Naive thymus-derived CD8-positive, alpha-beta T cell (primary cell): ENCODE measurements at regions not wholly inside any gene's neighbourhood (a gene's known extent, or its start where the extent isn't known, plus 50 kb on each side); places are given as distances from the start of the nearest gene placed in this dataset.
A peak's percentile ranks its signal among the peaks of the same experiment; 100 is the strongest.

Source experiments
- ATAC-seq, 2 donors: fragments of 150-1000 bp; cut with Tn5 transposase in 1 of 2; sonication (Bioruptor Pico), chemical (Tn5 transposase) in 1 of 2; 1 replicate in 1 of 2; 2 replicates in 1 of 2; pipeline ENCODE4 v1.10.0; 2021; ENCODE audit warnings: mild to moderate bottlenecking in 2 of 2, moderate library complexity in 2 of 2
- POLR2A ChIA-PET: fragments of 350-600 bp; sonication (Branson Sonifier 250); formaldehyde crosslinking; loops from one replicate; lab custom pipeline; 2021; ENCODE audit warnings: antibody characterized with exemption; lab: Charles Lee
- DNase-seq, 10 donors: peaks; one replicate each; pipeline versions ENCODE4 v3.0.0 to v3.0.0-alpha.2; 2020 to 2022
- H3K27ac Mint-ChIP-seq, 10 donors: one replicate each; pipeline ENCODE4 v1.8.0; 2020 to 2022; ENCODE audit warnings: mild to moderate bottlenecking in 10 of 10, mixed read lengths in 10 of 10, moderate library complexity in 4 of 10, inconsistent platforms in 1 of 10
- H3K27me3 Mint-ChIP-seq, 5 donors: one replicate each; pipeline ENCODE4 v1.8.0; 2021 to 2022; ENCODE audit warnings: mixed read lengths in 5 of 5
- H3K36me3 Mint-ChIP-seq, 3 donors: one replicate each; pipeline ENCODE4 v1.8.0; 2020 to 2022; ENCODE audit warnings: mixed read lengths in 3 of 3, mild to moderate bottlenecking in 2 of 3, inconsistent platforms in 1 of 3
- H3K4me1 Mint-ChIP-seq, 4 donors: one replicate each; pipeline ENCODE4 v1.8.0; 2021 to 2022; ENCODE audit warnings: mixed read lengths in 4 of 4
- H3K4me3 Mint-ChIP-seq, 10 donors: one replicate each; pipeline ENCODE4 v1.8.0; 2020 to 2022; ENCODE audit warnings: mild to moderate bottlenecking in 10 of 10, mixed read lengths in 10 of 10, moderate library complexity in 6 of 10, inconsistent platforms in 1 of 10
- H3K9me3 Mint-ChIP-seq, 9 donors: one replicate each; pipeline ENCODE4 v1.8.0; 2020 to 2022; ENCODE audit warnings: mixed read lengths in 9 of 9, mild to moderate bottlenecking in 3 of 9, inconsistent platforms in 1 of 9, moderate library complexity in 1 of 9

DNA sequence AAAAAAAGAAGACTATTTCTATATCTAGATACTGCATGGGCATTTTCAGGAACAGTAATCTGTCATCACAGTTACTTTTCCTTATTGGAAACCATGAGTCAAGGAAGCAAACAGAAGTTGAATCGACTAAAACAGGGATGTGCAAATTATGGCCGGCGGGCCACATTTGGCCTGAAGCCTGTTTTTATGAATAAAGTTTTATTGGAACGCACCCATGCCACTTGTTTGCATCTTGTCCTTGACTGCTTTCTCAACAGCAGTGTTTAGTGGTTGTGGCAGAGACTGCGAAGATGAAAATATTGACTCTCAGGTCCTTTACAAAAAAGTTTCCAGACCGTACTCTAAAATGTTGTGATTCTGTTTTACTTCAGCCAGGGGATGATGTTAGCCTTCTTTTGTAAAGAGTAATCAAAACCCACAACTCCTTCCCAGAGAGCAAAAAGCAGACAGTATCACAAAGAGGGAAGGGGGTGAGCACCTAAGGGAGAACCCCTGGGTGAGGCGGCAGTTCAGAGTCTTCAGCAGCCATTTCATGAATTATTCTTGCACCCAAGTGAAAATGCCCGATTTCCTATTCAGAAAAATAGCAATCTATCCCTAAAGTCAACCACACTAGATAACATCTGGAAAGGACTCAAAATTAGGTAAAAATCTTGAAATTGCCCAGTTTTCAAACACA, 190.4 kb downstream of the MYLK4 start:
- H3K4me1 Mint-ChIP-seq = peaks cover 2 to 6% (median 3%) of the 10 kb centered on the region in 4 donors
- H3K27me3 Mint-ChIP-seq = peaks cover 0 to 34% (median 14%) of the 10 kb centered on the region in 5 donors
- no peaks in the 10 kb centered on the region for H3K36me3 Mint-ChIP-seq
- no peaks in the 10 kb centered on the region for H3K9me3 Mint-ChIP-seq
- H3K4me3 Mint-ChIP-seq = no peak overlapping the region
- no peak for DNase-seq
- H3K27ac Mint-ChIP-seq = no peak overlapping the region
- POLR2A ChIA-PET = no interaction called here
- ATAC-seq = no peak

DNA sequence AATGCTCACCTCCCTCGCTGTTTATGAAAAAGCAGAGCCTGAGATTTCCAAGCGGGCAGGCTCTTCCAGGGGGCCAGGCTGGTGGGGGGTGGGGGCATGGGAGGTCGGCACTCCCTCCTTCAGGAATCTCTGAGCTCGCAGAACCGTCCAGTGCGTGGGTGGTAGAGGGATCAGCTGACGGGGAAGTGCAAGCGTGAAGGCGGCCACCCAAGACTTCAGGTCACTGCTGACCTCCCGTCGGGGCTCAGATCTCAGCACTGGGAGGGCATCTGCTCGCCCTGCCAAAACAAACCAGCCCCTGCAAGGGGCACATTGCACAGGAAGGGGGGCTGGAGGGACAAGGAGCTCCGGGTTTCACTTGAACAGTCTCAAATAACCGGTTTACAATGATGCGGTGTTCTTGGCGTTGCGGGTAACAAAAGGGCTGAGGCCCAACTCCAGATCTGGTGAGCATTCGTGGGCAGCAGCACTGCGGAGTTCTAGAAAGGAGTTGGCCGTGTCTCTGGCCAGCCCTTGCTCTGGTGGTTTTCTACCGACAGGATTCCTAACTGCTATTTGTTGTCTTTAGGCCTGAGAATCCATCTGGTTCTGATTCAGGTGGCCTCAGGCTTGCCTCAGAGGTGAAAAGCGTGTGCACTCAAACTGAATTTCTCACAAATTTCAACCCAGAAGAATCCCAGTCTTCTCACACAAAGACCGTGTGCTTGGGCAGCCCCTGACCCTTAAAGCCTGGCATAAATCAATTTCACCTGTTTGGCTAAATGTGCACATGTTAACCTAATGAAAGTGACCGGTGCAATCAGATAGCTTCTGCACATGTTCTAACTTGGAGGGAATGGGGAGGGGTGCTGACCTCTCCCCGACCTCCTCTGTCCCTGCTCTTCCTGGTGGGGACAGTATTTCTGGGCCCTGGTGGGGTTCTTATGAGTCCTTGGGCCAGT, 191.6 kb downstream of the MYLK4 start:
- no peak overlapping the region for H3K4me3 Mint-ChIP-seq
- no peaks in the 10 kb centered on the region for H3K36me3 Mint-ChIP-seq
- peaks cover 3 to 8% (median 4%) of the 10 kb centered on the region in 4 donors for H3K4me1 Mint-ChIP-seq
- DNase-seq (no peak), ATAC-seq (no peak)
- no peak overlapping the region for H3K27ac Mint-ChIP-seq
- POLR2A ChIA-PET = no interaction called here
- H3K27me3 Mint-ChIP-seq = peaks cover 1 to 31% (median 17%) of the 10 kb centered on the region in 5 donors
- H3K9me3 Mint-ChIP-seq = no peaks in the 10 kb centered on the region

DNA sequence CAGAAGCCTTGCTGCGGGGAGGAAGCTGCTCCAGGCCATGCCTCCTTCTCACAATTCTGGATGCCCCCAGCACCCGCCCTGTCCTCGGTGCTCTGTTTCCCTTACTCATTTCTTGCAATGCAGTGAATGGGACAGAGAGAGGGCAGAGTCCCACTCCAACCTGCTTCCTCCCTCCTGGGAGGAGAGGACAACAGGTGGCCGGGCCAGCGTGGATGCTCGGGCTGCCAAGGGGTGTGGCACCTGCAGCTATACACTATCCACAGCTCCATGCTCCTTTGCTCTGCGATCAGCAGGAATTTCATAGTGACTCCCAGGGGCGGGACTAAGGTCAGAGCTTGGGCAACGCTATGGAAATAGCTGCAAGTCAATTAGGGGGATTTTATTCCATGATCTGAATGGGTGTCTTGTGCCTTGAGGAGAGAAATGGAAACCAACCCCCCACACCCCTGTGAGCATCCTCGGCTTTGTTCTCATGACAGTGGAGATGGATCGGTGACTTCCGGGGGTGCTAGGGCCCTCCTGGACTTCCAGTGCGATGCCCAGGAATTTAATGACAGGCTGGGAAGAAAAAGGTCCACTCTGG, 192.5 kb downstream of the MYLK4 start:
- H3K27ac Mint-ChIP-seq = peak overlapping the region in 1 of 10 donors; percentile 9
- no peak overlapping the region for H3K4me3 Mint-ChIP-seq
- H3K4me1 Mint-ChIP-seq = peaks cover 0 to 8% (median 4%) of the 10 kb centered on the region in 4 donors
- POLR2A ChIA-PET = no interaction called here
- H3K27me3 Mint-ChIP-seq = peaks cover 4 to 25% (median 17%) of the 10 kb centered on the region in 5 donors
- DNase-seq = no peak
- no peaks in the 10 kb centered on the region for H3K9me3 Mint-ChIP-seq
- ATAC-seq = no peak
- H3K36me3 Mint-ChIP-seq = no peaks in the 10 kb centered on the region

DNA sequence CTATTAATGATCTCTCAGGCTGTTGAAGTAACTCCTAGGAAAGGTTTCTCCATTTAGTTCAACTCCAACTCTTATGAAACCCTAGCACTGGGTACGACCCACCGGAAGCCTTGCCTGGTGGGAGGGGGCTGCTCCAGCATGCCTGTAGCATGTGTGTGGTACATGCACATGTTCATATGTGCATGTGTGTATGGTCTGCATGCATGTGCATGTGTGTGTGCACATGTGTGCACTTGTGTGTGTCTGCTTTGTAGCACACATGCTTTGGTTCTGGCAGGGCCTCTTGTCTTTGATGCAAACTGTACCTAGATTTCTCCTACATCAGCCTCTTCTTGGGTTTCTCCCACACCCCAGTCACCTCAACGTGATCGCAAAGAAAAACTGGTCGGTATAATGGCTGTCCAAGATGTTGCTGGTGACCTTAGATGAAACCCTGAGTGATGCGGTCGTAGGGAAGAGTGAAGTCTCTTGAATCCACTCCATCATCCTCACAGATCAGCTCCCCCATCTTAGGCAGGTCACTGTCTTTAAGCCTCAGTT, 193.5 kb downstream of the MYLK4 start:
- POLR2A ChIA-PET = no interaction called here

DNA sequence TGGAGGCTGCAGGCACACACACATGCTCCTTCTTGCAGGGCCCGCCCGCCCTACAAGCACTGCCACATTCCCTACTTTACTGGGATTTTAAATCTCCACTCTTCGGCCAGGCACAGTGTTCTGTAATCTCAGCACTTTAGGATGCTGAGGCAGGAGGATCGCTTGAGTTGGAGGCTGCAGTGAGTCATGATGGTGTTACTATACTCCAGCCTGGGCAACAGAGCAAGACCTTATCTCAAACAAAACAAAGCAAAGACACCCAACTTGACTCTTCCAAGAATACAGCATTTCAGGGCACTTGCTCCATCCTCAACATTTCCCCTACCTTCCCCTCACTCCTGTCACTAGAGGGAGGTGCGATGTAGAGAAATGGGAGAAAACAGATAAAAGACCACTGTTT, 194.0 kb downstream of the MYLK4 start:
- no peaks in the 10 kb centered on the region for H3K9me3 Mint-ChIP-seq
- H3K4me3 Mint-ChIP-seq = no peak overlapping the region
- H3K27ac Mint-ChIP-seq = no peak overlapping the region
- no peak for DNase-seq
- no peak for ATAC-seq
- peaks cover 0 to 8% (median 4%) of the 10 kb centered on the region in 4 donors for H3K4me1 Mint-ChIP-seq
- no peaks in the 10 kb centered on the region for H3K36me3 Mint-ChIP-seq
- H3K27me3 Mint-ChIP-seq = peaks cover 4 to 25% (median 20%) of the 10 kb centered on the region in 5 donors
- POLR2A ChIA-PET = no interaction called here

More for the DNA sequence above, 193.5 kb downstream of the MYLK4 start:
- Mint-ChIP-seq H3K9me3 (no peaks in the 10 kb centered on the region), H3K27ac (no peak overlapping the region), H3K36me3 (no peaks in the 10 kb centered on the region), H3K27me3 (peaks cover 4 to 25% (median 19%) of the 10 kb centered on the region in 5 donors), H3K4me3 (no peak overlapping the region), H3K4me1 (peaks cover 0 to 8% (median 4%) of the 10 kb centered on the region in 4 donors)
- ATAC-seq (no peak), DNase-seq (no peak)

DNA sequence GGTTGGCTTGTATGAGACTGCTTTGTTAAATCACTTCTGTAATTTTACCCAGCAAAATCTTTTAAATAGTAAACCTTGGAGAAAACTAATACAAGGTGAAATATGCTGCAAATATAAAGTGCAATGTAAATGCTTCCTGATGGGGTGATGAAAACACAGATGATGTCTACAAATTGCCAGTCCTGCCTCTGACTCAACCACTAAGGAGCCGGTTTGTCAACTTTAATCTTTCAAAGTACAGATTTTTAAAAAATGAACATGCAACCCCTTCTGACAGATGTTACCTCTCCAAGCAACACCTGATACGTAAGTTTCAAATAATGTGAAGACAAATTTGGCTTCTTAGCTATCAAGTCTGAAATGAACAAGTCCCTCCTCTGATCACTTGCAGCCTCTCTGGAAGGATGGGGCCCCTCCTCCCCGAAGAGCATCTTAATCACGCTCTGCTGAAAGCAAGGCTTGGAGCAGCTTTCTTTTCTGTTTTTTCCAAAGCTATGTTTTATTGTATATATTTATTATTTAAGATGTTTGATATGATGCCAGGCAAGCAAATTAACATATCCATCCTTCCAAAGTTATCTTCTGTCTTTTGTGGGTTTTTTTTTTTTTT, 196.0 kb downstream of the MYLK4 start:
- Mint-ChIP-seq H3K27ac (no peak overlapping the region), H3K27me3 (peaks cover 6 to 22% (median 19%) of the 10 kb centered on the region in 5 donors), H3K4me1 (peaks cover 0 to 8% (median 4%) of the 10 kb centered on the region in 4 donors), H3K4me3 (no peak overlapping the region), H3K9me3 (no peaks in the 10 kb centered on the region), H3K36me3 (no peaks in the 10 kb centered on the region)
- DNase-seq = no peak
- POLR2A ChIA-PET = no interaction called here
- no peak for ATAC-seq

DNA sequence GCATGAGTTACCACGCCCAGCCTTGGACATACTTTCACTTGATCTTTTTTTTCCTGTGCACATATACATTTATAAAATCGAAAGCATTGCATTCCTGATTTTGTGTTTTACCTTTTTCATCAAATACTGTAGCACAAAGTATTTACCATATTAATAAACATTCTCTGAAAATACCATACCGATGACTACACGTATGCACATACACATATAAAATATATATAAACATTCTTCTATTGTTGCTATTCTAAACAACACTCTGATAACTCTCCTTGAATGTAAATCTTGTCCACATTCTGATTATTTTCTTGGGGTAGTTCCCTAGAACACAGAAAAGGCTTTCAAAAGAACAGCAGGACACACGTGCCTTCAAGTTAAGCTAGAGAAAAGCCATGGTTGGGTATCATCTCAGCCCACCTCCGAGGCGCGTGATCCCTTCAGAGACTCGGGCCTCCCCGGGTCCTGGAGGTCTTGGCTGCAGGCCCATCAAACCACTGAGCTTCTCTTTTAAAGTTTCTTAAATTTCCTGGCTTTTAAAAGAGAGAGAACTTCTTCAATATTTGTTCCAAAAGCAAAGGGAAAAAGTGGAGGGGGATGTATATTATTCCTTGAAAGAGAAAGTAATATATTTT, 198.1 kb downstream of the MYLK4 start:
- Mint-ChIP-seq H3K9me3 (peaks cover 0 to 8% (median 0%) of the 10 kb centered on the region in 9 donors), H3K4me3 (no peak overlapping the region), H3K36me3 (peaks cover 0 to 4% (median 3%) of the 10 kb centered on the region in 3 donors), H3K27ac (no peak overlapping the region), H3K27me3 (peaks cover 16 to 34% (median 27%) of the 10 kb centered on the region in 5 donors), H3K4me1 (peaks cover 0 to 8% (median 4%) of the 10 kb centered on the region in 4 donors)
- ATAC-seq (no peak), DNase-seq (no peak)
- POLR2A ChIA-PET = no interaction called here

DNA sequence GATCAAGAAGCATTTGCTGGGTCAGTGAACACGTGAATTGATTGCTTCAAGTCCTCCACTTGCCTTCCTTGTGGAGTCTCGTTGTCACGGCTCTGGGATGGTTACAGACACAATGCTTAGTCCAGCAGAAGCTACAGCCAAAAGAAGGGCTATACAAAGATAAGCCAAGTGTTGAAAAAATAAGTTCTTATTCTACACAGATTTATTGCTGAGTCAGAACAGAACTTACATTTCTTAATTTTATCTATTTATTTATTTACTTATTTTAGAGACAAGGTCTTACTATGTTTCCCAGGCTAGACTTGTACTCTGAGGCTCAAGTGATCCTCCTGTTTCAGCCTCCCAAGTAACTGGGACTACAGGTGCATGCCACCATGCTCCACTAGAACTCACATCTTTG, 199.0 kb downstream of the MYLK4 start:
- peaks cover 19 to 35% (median 29%) of the 10 kb centered on the region in 5 donors for H3K27me3 Mint-ChIP-seq
- no peak overlapping the region for H3K4me3 Mint-ChIP-seq
- H3K36me3 Mint-ChIP-seq = peaks cover 0 to 4% (median 3%) of the 10 kb centered on the region in 3 donors
- no peak for ATAC-seq
- H3K4me1 Mint-ChIP-seq = peaks cover 2 to 8% (median 4%) of the 10 kb centered on the region in 4 donors
- no peak for DNase-seq
- no peak overlapping the region for H3K27ac Mint-ChIP-seq
- POLR2A ChIA-PET = no interaction called here
- H3K9me3 Mint-ChIP-seq = peaks cover 0 to 8% (median 0%) of the 10 kb centered on the region in 9 donors

DNA sequence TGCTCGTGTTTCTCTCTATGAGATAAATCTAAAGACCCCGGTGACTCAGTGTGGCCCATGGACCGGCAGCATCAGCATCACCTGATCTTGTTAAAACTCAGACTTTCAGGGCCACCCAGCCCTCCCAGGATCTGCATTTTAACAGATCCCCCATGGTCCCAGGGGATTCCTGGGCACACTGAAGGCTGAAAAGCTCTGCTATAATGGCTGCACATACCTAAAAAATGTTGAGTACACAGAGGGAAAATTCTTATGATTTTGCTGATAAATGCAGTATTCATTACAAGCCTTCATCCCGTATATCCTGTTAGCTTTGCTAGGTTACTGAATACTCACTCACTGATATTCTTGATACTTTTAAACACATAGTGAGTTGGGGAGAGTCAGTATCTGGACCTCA, 200.5 kb downstream of the MYLK4 start:
- no peak for DNase-seq
- Mint-ChIP-seq H3K27me3 (peaks cover 26 to 45% (median 35%) of the 10 kb centered on the region in 5 donors), H3K4me1 (peaks cover 1 to 2% (median 1%) of the 10 kb centered on the region in 4 donors), H3K9me3 (peaks cover 0 to 8% (median 0%) of the 10 kb centered on the region in 9 donors), H3K4me3 (no peak overlapping the region), H3K27ac (no peak overlapping the region), H3K36me3 (peaks cover 0 to 4% (median 3%) of the 10 kb centered on the region in 3 donors)
- POLR2A ChIA-PET = no interaction called here
- no peak for ATAC-seq

DNA sequence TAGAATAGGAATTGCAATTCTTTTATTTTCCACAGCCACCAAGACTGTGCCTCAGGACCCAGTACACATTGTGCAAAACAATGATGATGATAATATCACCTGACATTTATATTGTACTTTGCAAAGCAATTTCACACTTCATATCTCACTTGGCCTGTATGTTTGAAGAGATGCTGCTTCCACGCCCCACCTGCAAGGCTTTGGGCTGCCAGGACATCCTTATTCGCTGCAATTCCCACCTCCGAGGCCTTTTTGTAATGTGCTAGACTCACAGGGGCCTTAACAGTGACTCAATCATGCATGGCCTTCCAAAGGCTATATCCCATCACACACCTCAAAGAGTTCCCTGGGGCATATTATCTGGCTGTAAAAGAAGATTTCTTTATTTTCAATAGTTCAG, 200.9 kb downstream of the MYLK4 start:
- Mint-ChIP-seq H3K4me3 (no peak overlapping the region), H3K9me3 (peaks cover 0 to 8% (median 0%) of the 10 kb centered on the region in 9 donors), H3K27ac (no peak overlapping the region), H3K4me1 (peaks cover 0 to 2% (median 0%) of the 10 kb centered on the region in 4 donors), H3K27me3 (peaks cover 26 to 45% (median 34%) of the 10 kb centered on the region in 5 donors), H3K36me3 (peaks cover 0 to 4% (median 3%) of the 10 kb centered on the region in 3 donors)
- no peak for ATAC-seq
- POLR2A ChIA-PET = no interaction called here
- no peak for DNase-seq

DNA sequence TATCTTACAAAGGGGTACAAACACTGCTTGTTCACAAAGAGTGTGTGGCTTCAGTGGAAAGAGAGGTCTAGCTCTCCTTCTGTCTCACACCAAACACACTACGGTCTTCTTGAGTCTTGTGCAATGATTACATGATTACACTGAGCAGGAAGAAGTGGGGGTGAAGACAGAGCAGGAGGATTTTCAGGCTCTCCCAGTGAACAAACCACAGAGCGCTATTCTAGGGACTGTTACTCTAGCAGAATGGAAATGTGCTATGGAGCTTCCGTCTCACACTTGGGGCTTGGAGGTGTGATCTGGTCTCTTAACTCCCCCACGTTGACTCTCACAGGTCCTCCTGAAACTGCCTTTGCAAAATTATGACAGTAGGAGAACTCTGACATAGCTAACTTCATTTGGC, 203.4 kb downstream of the MYLK4 start:
- no peak for DNase-seq
- H3K36me3 Mint-ChIP-seq = peaks cover 0 to 4% (median 3%) of the 10 kb centered on the region in 3 donors
- H3K27ac Mint-ChIP-seq = no peak overlapping the region
- POLR2A ChIA-PET = no interaction called here
- peaks cover 22 to 60% (median 40%) of the 10 kb centered on the region in 5 donors for H3K27me3 Mint-ChIP-seq
- no peak overlapping the region for H3K4me3 Mint-ChIP-seq
- ATAC-seq = no peak
- peaks cover 11 to 17% (median 15%) of the 10 kb centered on the region in 4 donors for H3K4me1 Mint-ChIP-seq
- H3K9me3 Mint-ChIP-seq = peaks cover 0 to 8% (median 0%) of the 10 kb centered on the region in 9 donors

DNA sequence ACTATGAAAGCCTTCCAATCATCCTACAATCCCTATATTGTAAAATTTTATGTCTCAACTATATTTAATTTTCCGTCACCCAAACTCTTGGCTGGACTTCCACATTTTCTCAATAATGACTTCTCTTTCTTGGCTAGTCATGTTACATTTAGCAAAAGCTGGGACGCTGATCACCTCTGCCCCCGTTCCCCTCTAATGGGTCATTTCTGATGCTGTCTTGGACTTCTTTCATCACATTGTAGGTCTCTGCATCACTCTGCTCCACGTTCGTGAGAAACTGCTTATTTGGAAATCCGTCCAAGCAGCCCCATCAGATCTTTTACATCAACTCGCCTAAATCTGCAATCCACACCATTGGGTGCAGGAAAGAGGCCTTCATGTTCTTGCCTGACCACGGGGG, 203.8 kb downstream of the MYLK4 start:
- Mint-ChIP-seq H3K9me3 (peaks cover 0 to 8% (median 0%) of the 10 kb centered on the region in 9 donors), H3K4me3 (no peak overlapping the region), H3K36me3 (peaks cover 0 to 4% (median 3%) of the 10 kb centered on the region in 3 donors), H3K4me1 (peaks cover 11 to 22% (median 19%) of the 10 kb centered on the region in 4 donors), H3K27me3 (peaks cover 22 to 62% (median 40%) of the 10 kb centered on the region in 5 donors), H3K27ac (no peak overlapping the region)
- POLR2A ChIA-PET = no interaction called here
- ATAC-seq (no peak), DNase-seq (no peak)
